Germinal center (tissue), 1 donor: ENCODE measurements at regions not wholly inside any gene's neighbourhood (a gene's known extent, or its start where the extent isn't known, plus 50 kb on each side); places are given as distances from the start of the nearest gene placed in this dataset.
"Not testable (repeated sequence)": the region's sequence is repeated elsewhere in the genome, so short reads cannot be mapped to it uniquely, and the experiment has no call there.

Source experiments
- DNase-seq: peaks from one replicate; pipeline ENCODE4 v3.0.0; 2012; ENCODE audit warnings: mixed read lengths, low spot score

DNA sequence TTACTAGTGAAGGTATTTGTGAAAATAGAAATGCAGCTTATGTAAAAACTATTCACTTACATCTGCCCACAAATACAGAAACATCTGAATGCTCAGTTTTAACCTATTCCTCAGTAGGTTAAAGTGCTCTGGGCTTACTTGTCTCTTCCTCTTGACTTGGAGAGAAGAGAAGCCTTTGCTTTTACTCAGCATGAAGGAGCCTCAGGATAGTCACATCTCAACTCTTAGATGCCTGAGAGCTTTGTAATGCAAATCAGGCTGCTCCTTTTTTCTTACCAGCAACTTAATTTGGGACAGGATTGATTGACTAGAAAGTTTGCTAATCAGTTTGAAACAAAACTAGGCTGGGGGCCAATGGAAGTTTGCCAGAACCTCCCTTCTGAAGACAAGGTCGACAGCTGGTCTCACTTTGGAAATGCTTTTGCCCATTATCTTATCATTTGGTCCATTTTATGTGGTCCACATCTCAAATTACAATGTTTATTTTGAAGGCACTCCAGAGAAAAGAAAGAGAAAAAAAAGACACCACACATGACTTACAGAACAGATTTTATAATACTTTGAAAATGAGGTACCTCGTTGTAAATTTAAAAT lies 274.9 kb upstream of the FRG1 start:
- not testable (repeated sequence) for DNase-seq

DNA sequence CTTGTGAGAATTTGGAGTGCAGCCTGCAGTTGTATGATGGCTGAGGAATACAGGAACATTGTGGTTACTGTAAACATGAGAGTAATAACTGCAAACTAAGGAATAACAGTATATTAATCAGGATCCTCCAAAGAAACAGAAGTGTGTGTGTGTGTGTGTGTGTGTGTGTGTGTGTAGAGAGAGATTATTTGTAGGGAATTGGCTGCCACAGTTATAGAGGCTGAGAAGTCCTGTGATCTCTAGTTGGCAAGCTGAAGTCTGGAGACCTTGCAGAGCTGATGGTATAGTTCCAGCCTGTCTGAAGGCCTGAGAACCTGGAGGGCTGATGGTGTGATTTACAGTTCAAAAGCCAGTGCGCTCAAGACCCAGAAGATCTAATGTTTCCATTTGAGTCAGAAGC lies 273.3 kb upstream of the FRG1 start:
- DNase-seq: not testable (repeated sequence)

DNA sequence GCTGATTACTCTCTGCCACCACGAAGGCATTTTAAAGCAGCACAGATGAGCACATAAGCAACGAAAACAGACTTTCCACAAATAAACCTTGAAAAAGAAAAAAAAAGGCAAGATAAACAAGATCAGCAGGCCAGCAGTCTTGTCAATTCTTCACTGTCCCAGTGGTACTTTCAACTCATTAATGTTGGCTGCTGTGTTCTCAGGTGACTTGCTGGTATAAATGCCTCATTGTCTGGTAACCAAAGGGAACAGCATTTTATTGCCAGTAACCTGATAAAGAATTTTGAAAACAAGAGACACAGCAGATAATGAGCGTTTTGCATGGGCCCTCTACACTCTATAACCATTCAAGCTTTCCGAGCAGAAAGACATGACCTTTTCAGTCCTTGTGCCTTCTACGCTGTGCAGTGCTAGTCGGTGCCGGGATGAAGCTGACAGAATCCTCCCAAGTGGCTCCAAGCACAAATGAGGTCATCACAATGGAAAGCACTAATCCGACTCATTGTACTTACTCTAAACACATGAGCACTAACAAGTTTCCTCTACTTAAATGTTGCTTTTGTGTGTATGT lies 242.9 kb upstream of the FRG1 start:
- not testable (repeated sequence) for DNase-seq

DNA sequence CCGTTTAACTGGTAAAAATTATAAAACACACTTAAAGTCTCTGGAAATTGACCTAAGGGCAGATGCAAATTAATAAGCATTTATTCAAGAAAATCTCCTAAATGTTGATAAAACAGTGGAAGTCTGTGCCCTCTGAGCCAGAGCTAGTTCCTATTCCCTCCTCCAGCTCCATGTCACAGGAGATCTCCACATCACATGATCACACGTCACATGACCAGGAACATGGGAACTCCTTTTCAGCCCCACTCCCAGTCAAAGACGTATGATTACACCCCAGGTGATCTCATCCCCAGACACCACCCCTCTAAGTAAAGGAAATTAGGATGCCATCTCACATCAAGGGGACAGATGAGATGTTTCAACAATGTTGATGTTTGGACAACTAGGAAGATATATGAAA lies 237.7 kb upstream of the FRG1 start:
- not testable (repeated sequence) for DNase-seq

DNA sequence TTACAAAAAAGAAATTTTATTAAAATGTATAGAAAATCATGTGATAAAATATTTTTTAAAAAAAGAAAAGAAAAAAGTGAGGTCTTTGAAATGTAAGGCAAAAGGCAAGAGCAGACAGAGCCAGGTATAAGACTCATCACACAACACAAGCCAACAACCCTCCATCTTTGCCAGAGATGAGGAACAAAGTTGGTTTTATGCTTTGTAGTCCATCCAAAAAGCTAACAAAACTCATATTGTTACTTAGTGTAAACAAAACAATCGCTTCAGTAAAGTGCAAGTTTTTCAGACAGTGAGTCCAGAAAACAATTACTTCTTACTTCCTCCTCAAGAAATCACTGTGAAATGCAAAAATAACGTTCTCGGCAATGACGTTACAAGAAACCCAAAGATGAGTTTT lies 233.9 kb upstream of the FRG1 start:
- not testable (repeated sequence) for DNase-seq

- not testable (repeated sequence) for DNase-seq
Measured at GRCh38 chr4:189707227-189707626, 233.4 kb upstream of the FRG1 start.

- DNase-seq: not testable (repeated sequence)
Measured at GRCh38 chr4:189711956-189712355, 228.7 kb upstream of the FRG1 start.

DNA sequence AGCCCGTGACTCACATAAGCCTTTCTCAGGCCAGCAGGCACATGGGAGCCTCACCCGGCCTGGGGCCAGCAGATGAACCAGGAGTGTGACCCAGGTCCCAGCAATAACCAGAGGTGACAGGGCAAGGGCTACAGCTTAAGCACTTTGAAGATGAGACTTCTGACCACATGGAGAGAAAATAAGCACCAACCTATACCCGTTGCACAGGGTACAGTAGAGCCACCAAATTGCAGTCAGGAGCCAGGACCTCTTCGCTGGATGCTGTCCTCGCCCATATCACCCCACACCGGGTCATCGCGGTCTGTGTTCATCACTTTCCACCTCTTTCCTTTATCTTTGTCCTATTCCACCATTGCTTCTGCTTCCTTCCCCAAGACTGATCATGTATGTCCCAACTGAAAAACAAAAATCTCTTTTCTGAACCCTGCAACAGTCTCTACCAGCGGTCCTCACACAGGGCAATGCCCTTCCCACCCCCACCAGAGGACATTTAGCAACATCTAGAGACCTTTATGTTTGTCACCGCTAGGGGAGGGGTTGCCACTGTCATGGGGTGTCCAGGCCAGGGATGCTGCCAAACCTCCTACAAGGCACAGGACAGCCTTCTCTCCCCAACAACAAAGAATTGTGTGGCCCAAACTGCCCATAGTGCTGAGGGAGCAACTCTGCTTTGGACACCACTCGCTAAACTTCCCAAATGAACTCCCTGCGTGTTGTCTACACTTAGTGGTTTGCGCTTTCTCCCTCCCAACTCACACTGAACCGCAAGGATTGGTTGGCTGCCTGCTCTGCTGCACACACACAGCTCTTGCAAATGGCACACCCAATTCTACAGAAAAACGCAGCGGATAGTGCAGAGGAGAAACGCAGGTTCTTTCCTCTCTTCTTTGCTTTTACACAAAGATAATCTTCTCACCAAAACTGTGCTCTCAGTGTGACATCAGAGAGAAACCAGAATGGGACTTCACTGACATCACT lies 219.4 kb upstream of the FRG1 start:
- not testable (repeated sequence) for DNase-seq

- not testable (repeated sequence) for DNase-seq
Measured at GRCh38 chr4:189722324-189723003, 218.2 kb upstream of the FRG1 start.

- not testable (repeated sequence) for DNase-seq
Measured at GRCh38 chr4:189727982-189728638, 212.6 kb upstream of the FRG1 start.

DNA sequence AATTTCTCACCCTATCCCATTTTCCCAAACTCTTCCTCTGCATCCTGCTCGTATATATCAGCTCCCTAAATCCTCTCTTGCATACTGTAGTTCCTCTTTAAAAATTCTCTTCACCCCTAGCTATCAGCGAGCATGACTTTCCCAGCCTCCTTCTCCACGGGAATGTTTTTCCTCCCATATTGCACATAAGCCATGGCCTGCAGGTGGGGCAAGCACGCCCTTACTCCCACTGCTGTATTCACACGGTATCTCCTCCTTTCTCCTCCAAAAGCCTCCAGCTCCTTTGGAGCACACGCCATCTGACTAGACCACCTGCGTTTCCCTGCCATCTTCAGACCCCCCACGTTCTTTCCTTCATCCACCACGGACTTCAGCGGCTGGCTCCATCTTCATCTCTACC lies 208.7 kb upstream of the FRG1 start:
- not testable (repeated sequence) for DNase-seq

- not testable (repeated sequence) for DNase-seq
Measured at GRCh38 chr4:189733507-189733906, 207.2 kb upstream of the FRG1 start.

GRCh38 chr4:189734648-189735267 lies 205.9 kb upstream of the FRG1 start:
- DNase-seq: not testable (repeated sequence)

GRCh38 chr4:189736656-189737055 lies 204.0 kb upstream of the FRG1 start:
- DNase-seq: not testable (repeated sequence)

DNA sequence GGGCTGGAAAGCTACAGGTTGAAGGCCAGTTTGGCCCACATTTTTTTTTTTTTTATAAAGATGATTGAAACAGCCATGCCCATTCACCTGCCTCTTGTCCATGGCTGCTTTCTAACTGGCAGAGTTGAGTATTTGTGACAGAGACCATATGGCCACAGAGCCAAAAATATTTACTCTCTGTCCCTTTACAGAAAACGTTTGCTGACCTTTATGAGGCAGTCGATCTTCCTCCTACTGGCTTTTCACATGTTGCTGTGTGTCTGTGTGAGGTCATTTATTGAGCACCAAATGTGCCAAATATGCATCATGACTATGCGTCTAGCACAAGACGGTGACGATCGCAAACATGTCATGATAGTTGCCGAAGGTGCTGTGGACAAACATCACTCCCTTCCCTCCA lies 200.6 kb upstream of the FRG1 start:
- DNase-seq: not testable (repeated sequence)

- DNase-seq: no peak
Measured at GRCh38 chr4:189740873-189741272, 199.8 kb upstream of the FRG1 start.

GRCh38 chr4:189753092-189753491 lies 187.6 kb upstream of the FRG1 start:
- not testable (repeated sequence) for DNase-seq

DNA sequence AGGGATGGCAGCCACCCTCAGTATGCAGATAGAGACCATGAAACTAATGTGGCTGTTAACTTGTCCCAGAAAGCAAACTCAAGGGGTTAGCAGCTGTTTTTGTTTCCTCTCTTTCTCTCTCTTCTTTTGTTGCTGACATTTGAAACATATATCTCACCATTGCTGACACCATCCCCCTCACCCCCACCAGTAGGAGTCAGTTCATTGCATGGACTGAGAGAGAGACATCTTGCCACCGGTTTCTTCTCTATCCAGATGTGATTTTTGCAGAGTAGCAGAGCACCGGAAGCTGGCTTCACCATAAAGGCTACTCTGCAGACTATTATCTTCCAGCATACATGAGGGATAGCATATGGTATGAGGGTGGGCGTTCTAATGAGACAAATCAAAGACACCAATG lies 177.1 kb upstream of the FRG1 start:
- no peak for DNase-seq

DNA sequence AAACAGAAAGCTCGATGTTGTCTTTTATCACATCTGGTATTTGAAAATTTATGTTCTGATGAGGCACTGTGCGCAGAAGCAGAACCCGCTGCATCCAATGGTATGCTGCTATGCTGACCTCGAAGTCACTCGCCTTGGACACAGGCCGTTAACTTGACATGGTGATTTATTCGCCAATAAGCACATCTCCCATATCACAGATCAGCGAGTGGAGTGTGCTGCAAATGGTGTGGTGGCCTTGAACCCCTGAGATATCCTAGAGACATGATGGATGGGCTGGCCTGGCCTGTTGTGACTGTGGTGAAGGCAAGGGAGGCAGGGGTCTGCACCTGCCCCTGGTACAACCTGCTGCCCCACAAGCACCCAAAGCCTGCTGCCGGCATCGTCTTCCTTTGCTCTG lies 175.4 kb upstream of the FRG1 start:
- DNase-seq: no peak

DNA sequence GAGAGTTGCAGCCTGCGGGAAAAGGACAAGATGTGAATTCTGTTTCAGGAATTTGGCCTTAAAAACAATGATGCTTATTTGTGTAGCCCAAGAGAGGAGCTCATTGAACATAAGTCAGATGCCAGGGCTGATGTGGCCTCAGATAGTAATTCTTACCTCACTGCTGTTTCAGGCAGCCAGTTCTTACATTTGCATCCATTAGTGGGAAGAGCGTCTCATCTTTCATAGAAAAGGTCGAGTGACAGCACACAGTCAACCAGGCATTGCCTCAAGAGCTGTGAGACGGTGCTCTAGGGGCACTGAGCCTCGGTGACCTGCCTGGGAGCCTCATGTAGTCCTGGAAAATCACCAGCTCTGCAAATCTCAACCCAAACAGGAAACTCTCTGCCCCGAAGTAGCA lies 174.9 kb upstream of the FRG1 start:
- DNase-seq: no peak

GRCh38 chr4:189767941-189768340 lies 172.7 kb upstream of the FRG1 start:
- DNase-seq: no peak
